Breast epithelium (tissue), 3 donors: ENCODE measurements at regions not wholly inside any gene's neighbourhood (a gene's known extent, or its start where the extent isn't known, plus 50 kb on each side); places are given as distances from the start of the nearest gene placed in this dataset.

Experiments
- POLR2A ChIP-seq: fragments of 450-650 bp; IDR thresholded peaks from one replicate; pipeline ENCODE4 v1.6.1; 2016; ENCODE audit warnings: antibody characterized with exemption, mild to moderate bottlenecking, moderate library complexity
- POLR2AphosphoS5 ChIP-seq, 3 donors: sonication (generic); formaldehyde crosslinking; IDR thresholded peaks; one replicate each; pipeline ENCODE4 v1.6.1; 2017; ENCODE audit warnings: antibody characterized with exemption in 3 of 3
- TF ChIP-seq, protein P1 (sequence below), 3 donors: fragments of 450-650 bp; IDR thresholded peaks; one replicate each; pipeline ENCODE4 v1.5.1; 2016 to 2017; ENCODE audit warnings: antibody characterized with exemption in 3 of 3, mild to moderate bottlenecking in 3 of 3, moderate library complexity in 3 of 3

DNA sequence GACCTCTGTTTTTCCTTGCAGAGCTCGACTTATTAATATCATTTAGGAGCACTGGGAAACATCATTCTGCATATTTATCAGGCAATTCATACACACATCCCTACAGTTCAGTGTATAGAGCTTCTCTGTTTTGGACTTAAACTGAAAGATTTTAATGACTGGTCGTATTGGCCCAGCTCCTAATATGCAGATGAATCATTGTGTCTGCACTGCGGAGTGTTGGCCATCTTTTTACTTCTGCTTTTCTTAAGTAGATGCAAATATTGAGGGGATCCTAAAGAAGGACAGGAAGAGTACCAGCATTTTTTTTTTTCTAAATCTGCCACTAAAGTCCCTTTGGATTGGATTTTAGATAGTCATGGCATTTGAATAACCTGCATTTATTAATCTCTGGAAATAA, 154.8 kb downstream of the BACH1 start:
- TF ChIP-seq POLR2A (no peak), POLR2AphosphoS5 (IDR thresholded peaks at IDR 0.05) (no peak)
- TF ChIP-seq, protein P1, sequence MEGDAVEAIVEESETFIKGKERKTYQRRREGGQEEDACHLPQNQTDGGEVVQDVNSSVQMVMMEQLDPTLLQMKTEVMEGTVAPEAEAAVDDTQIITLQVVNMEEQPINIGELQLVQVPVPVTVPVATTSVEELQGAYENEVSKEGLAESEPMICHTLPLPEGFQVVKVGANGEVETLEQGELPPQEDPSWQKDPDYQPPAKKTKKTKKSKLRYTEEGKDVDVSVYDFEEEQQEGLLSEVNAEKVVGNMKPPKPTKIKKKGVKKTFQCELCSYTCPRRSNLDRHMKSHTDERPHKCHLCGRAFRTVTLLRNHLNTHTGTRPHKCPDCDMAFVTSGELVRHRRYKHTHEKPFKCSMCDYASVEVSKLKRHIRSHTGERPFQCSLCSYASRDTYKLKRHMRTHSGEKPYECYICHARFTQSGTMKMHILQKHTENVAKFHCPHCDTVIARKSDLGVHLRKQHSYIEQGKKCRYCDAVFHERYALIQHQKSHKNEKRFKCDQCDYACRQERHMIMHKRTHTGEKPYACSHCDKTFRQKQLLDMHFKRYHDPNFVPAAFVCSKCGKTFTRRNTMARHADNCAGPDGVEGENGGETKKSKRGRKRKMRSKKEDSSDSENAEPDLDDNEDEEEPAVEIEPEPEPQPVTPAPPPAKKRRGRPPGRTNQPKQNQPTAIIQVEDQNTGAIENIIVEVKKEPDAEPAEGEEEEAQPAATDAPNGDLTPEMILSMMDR (IDR thresholded peaks at IDR 0.05), result no peak
